OCI-LY3 (cell line): ENCODE measurements at regions not wholly inside any gene's neighbourhood (a gene's known extent, or its start where the extent isn't known, plus 50 kb on each side); places are given as distances from the start of the nearest gene placed in this dataset.

ENCODE experiments used
- CTCF ChIP-seq: fragments of 200-600, 300-600 bp; sonication (generic); IDR thresholded peaks from 2 replicates; pipeline ENCODE4 v1.5.1; 2014; ENCODE audit warnings: antibody characterized with exemption, low read length, low read depth
- EZH2phosphoT487 ChIP-seq: fragments of 200-600 bp; shearing (Covaris generic); IDR thresholded peaks from 2 replicates; pipeline ENCODE4 v1.6.1; 2018; ENCODE audit warnings: antibody characterized with exemption, mixed run types, low read depth

GRCh38 chr2:236440110-236440881 lies 129.3 kb upstream of the ACKR3 start:
- TF ChIP-seq CTCF (no peak), EZH2phosphoT487 (no peak)
